ENCODE measurements at regions not wholly inside any gene's neighbourhood (a gene's known extent, or its start where the extent isn't known, plus 50 kb on each side); places are given as distances from the start of the nearest gene placed in this dataset.

GRCh38 chr6:15825332-15825930 lies 162.6 kb upstream of the DTNBP1 start (continued):
- TF ChIP-seq ZNF462 (CRISPR knock-in tag; IDR thresholded peaks at IDR 0.05) (no peak), ZNF114 (CRISPR knock-in tag; IDR thresholded peaks at IDR 0.05) (no peak)

DNA sequence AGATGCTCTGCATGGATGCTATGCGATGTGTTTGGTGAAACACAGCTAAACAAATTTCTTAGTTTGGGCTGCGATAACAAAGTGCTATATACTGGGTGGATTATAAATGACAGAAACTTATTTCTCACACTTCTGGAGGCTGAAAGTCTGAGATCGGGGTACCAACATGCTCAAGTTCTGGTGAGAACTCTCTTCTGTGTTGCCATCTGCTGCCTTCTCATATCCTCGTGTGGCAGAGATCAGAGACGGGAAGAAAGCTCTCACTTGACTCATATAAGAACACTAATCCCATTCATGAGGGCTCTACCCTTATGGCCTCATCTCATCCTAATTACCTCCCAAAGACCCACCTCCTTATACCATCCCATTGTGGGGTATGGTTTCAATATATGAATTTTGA lies 162.0 kb upstream of the DTNBP1 start:
- Mint-ChIP-seq H3K36me3 (ENCODE audit: low read depth) (no peaks in the 10 kb centered on the region), H3K27me3 (ENCODE audit: insufficient read depth, low read depth, poor library complexity) (peaks cover 3% of the 10 kb centered on the region), H3K4me1 (no peaks in the 10 kb centered on the region), H3K27ac (no peak overlapping the region), H3K9me3 (no peaks in the 10 kb centered on the region), H3K4me3 (no peak overlapping the region)
- DNase-seq (ENCODE audit: low spot score) (no peak), ATAC-seq (no peak)
- H2AFZ ChIP-seq, result no peak overlapping the region
- H3K27me3 ChIP-seq (ENCODE audit: insufficient read depth), result no peaks in the 10 kb centered on the region
- no peak overlapping the region for H3K4me2 ChIP-seq
- no peak overlapping the region for H3K4me3 ChIP-seq
- H3K79me2 ChIP-seq (replicated peaks; ENCODE audit: insufficient read depth), result no peaks in the 10 kb centered on the region
- no peak overlapping the region for H3K27ac ChIP-seq (ENCODE audit: low read depth)
- no peaks in the 10 kb centered on the region for H3K9me2 ChIP-seq (ENCODE audit: insufficient read depth)
- H3K4me1 ChIP-seq (ENCODE audit: insufficient read depth), result no peaks in the 10 kb centered on the region
- TF ChIP-seq CREB1 (CRISPR knock-in tag; IDR thresholded peaks at IDR 0.05; ENCODE audit: low read depth), result no peak
- TF ChIP-seq ZNF114 (CRISPR knock-in tag; IDR thresholded peaks at IDR 0.05), result no peak
- TF ChIP-seq, protein P1, sequence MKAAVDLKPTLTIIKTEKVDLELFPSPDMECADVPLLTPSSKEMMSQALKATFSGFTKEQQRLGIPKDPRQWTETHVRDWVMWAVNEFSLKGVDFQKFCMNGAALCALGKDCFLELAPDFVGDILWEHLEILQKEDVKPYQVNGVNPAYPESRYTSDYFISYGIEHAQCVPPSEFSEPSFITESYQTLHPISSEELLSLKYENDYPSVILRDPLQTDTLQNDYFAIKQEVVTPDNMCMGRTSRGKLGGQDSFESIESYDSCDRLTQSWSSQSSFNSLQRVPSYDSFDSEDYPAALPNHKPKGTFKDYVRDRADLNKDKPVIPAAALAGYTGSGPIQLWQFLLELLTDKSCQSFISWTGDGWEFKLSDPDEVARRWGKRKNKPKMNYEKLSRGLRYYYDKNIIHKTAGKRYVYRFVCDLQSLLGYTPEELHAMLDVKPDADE (IDR thresholded peaks at IDR 0.05), result no peak
- no peaks in the 10 kb centered on the region for H3F3A ChIP-seq (replicated peaks; ENCODE audit: low read depth)
- no peaks in the 10 kb centered on the region for H3K36me3 ChIP-seq (ENCODE audit: insufficient read depth)
- no peaks in the 10 kb centered on the region for H4K20me1 ChIP-seq (replicated peaks; ENCODE audit: insufficient read depth)
